HEK293 (cell line): ENCODE measurements at regions not wholly inside any gene's neighbourhood (a gene's known extent, or its start where the extent isn't known, plus 50 kb on each side); places are given as distances from the start of the nearest gene placed in this dataset.

Experiments used
- KLF16 ChIP-seq: fragments of 450-650 bp; formaldehyde crosslinking; IDR thresholded peaks from 2 replicates; pipeline ENCODE4 v1.5.1; 2017; ENCODE audit warnings: missing biosample characterization, missing genetic modification characterization
- MZF1 ChIP-seq: fragments of 450-650 bp; formaldehyde crosslinking; IDR thresholded peaks from 2 replicates; pipeline ENCODE4 v1.5.1; 2017; ENCODE audit warnings: missing biosample characterization, missing genetic modification characterization, borderline replicate concordance
- YY1 ChIP-seq: fragments of 450-650 bp; formaldehyde crosslinking; IDR thresholded peaks from 2 replicates; pipeline ENCODE4 v1.5.1; 2018; ENCODE audit warnings: missing biosample characterization, missing genetic modification characterization
- YY2 ChIP-seq: fragments of 450-650 bp; formaldehyde crosslinking; IDR thresholded peaks from 2 replicates; pipeline ENCODE4 v1.5.1; 2016; ENCODE audit warnings: missing biosample characterization, missing genetic modification characterization
- ZEB2 ChIP-seq: fragments of 450-650 bp; formaldehyde crosslinking; IDR thresholded peaks from 2 replicates; pipeline ENCODE4 v1.5.1; 2016; ENCODE audit warnings: missing biosample characterization, missing genetic modification characterization
- ZFP69B ChIP-seq: fragments of 450-650 bp; formaldehyde crosslinking; IDR thresholded peaks from 2 replicates; pipeline ENCODE4 v1.5.1; 2016; ENCODE audit warnings: missing biosample characterization, missing genetic modification characterization
- ZIC2 ChIP-seq: fragments of 450-650 bp; formaldehyde crosslinking; IDR thresholded peaks from 2 replicates; pipeline ENCODE4 v1.5.1; 2016; ENCODE audit warnings: missing biosample characterization, missing genetic modification characterization
- ZNF214 ChIP-seq: fragments of 450-650 bp; formaldehyde crosslinking; IDR thresholded peaks from 2 replicates; pipeline ENCODE4 v1.5.1; 2017; ENCODE audit warnings: missing biosample characterization, mild to moderate bottlenecking, missing genetic modification characterization, borderline replicate concordance
- ZNF223 ChIP-seq: fragments of 450-650 bp; formaldehyde crosslinking; IDR thresholded peaks from 2 replicates; pipeline ENCODE4 v1.5.1; 2016; ENCODE audit warnings: missing biosample characterization, missing genetic modification characterization
- ZNF24 ChIP-seq: fragments of 450-650 bp; formaldehyde crosslinking; IDR thresholded peaks from 2 replicates; pipeline ENCODE4 v1.5.1; 2016; ENCODE audit warnings: missing biosample characterization, missing genetic modification characterization
- ZNF48 ChIP-seq: fragments of 450-650 bp; formaldehyde crosslinking; IDR thresholded peaks from 2 replicates; pipeline ENCODE4 v1.5.1; 2016; ENCODE audit warnings: missing biosample characterization, missing genetic modification characterization
- ZNF629 ChIP-seq: fragments of 450-650 bp; formaldehyde crosslinking; IDR thresholded peaks from 2 replicates; pipeline ENCODE4 v1.5.1; 2017; ENCODE audit warnings: missing biosample characterization, missing genetic modification characterization
- TF ChIP-seq, protein P1 (sequence below): fragments of 450-650 bp; formaldehyde crosslinking; IDR thresholded peaks from 2 replicates; pipeline ENCODE4 v1.5.1; 2016; ENCODE audit warnings: missing biosample characterization, missing genetic modification characterization
- TF ChIP-seq, protein P2 (sequence below): fragments of 450-650 bp; formaldehyde crosslinking; IDR thresholded peaks from 2 replicates; pipeline ENCODE4 v1.5.1; 2016; ENCODE audit warnings: missing biosample characterization, missing genetic modification characterization

DNA sequence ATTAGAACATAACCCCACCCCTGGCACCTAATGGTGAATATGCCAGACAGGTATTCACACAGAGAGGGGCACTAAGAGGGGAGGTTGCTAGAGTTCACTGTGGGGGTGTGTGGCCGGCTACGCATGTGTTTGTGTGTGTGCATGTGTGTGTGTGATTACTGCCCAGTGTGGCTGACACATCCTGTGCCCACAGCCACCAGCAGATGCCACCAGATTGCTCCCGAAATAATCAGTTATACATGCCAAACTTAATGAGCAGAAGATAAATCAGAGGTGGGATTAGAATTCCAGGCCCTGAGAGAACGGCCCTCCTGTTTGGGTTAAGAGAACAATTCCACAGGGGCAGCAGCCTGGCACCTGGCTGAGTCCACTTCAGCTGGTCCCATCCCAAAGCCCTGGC is 91.8 kb upstream of the TBCA start:
- TF ChIP-seq ZEB2 (tag by site-specific recombination) (no peak), ZNF24 (tag by site-specific recombination) (no peak), ZNF629 (tag by site-specific recombination) (no peak), ZIC2 (tag by site-specific recombination) (no peak), ZNF48 (tag by site-specific recombination) (no peak), ZNF214 (tag by site-specific recombination) (no peak), YY2 (tag by site-specific recombination) (no peak), ZNF223 (tag by site-specific recombination) (no peak), KLF16 (no peak), ZFP69B (tag by site-specific recombination) (no peak), YY1 (tag by site-specific recombination) (no peak), MZF1 (no peak)
- TF ChIP-seq, protein P1, sequence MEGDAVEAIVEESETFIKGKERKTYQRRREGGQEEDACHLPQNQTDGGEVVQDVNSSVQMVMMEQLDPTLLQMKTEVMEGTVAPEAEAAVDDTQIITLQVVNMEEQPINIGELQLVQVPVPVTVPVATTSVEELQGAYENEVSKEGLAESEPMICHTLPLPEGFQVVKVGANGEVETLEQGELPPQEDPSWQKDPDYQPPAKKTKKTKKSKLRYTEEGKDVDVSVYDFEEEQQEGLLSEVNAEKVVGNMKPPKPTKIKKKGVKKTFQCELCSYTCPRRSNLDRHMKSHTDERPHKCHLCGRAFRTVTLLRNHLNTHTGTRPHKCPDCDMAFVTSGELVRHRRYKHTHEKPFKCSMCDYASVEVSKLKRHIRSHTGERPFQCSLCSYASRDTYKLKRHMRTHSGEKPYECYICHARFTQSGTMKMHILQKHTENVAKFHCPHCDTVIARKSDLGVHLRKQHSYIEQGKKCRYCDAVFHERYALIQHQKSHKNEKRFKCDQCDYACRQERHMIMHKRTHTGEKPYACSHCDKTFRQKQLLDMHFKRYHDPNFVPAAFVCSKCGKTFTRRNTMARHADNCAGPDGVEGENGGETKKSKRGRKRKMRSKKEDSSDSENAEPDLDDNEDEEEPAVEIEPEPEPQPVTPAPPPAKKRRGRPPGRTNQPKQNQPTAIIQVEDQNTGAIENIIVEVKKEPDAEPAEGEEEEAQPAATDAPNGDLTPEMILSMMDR: no peak; the same call in 1 of the 2 replicates
- TF ChIP-seq, protein P2, sequence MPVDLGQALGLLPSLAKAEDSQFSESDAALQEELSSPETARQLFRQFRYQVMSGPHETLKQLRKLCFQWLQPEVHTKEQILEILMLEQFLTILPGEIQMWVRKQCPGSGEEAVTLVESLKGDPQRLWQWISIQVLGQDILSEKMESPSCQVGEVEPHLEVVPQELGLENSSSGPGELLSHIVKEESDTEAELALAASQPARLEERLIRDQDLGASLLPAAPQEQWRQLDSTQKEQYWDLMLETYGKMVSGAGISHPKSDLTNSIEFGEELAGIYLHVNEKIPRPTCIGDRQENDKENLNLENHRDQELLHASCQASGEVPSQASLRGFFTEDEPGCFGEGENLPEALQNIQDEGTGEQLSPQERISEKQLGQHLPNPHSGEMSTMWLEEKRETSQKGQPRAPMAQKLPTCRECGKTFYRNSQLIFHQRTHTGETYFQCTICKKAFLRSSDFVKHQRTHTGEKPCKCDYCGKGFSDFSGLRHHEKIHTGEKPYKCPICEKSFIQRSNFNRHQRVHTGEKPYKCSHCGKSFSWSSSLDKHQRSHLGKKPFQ: no peak
